Tibial nerve (tissue), 4 donors: ENCODE measurements at regions not wholly inside any gene's neighbourhood (a gene's known extent, or its start where the extent isn't known, plus 50 kb on each side); places are given as distances from the start of the nearest gene placed in this dataset.

Experiments
- EP300 ChIP-seq, 2 donors: sonication (generic); formaldehyde crosslinking; IDR thresholded peaks; one replicate each; pipeline ENCODE4 v1.6.1; 2017; ENCODE audit warnings: antibody characterized with exemption in 2 of 2, mild to moderate bottlenecking in 1 of 2
- POLR2A ChIP-seq, 2 donors: fragments of 450-650 bp; IDR thresholded peaks; one replicate each; pipeline ENCODE4 v1.6.1; 2017; ENCODE audit warnings: antibody characterized with exemption in 2 of 2, mild to moderate bottlenecking in 2 of 2, moderate library complexity in 2 of 2
- TF ChIP-seq, protein P1 (sequence below), 5 experiments: fragments of 200-600 bp in 3 of 5; fragments of 450-650 bp in 2 of 5; sonication (generic) in 3 of 5; IDR thresholded peaks; one replicate each; pipeline ENCODE4 v1.5.1; 2016 to 2019; ENCODE audit warnings: antibody characterized with exemption in 5 of 5, mild to moderate bottlenecking in 3 of 5, moderate library complexity in 2 of 5

DNA sequence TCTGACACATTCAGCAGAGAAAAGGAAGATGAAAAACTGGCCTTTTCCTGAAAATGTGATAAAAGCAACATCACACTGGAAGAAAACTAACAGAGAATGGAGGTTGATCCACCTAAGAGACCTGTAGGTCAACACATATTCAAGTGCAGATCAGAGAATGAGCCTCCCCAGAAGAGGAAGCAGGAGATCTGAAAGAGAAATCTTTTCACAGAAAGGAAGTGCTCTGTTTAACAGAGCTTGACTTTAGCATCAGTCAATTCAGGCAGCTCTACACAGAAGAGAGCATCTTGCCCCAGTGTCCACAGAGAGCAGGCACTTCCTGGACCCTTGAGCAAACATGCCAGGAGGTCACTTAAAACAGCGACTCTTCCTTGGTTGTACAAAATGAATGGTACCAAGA lies 655.4 kb upstream of the GBE1 start:
- TF ChIP-seq, protein P1, sequence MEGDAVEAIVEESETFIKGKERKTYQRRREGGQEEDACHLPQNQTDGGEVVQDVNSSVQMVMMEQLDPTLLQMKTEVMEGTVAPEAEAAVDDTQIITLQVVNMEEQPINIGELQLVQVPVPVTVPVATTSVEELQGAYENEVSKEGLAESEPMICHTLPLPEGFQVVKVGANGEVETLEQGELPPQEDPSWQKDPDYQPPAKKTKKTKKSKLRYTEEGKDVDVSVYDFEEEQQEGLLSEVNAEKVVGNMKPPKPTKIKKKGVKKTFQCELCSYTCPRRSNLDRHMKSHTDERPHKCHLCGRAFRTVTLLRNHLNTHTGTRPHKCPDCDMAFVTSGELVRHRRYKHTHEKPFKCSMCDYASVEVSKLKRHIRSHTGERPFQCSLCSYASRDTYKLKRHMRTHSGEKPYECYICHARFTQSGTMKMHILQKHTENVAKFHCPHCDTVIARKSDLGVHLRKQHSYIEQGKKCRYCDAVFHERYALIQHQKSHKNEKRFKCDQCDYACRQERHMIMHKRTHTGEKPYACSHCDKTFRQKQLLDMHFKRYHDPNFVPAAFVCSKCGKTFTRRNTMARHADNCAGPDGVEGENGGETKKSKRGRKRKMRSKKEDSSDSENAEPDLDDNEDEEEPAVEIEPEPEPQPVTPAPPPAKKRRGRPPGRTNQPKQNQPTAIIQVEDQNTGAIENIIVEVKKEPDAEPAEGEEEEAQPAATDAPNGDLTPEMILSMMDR (IDR thresholded peaks at IDR 0.05), result no peak
- TF ChIP-seq POLR2A (IDR thresholded peaks at IDR 0.05), result no peak
- no peak for TF ChIP-seq EP300 (IDR thresholded peaks at IDR 0.05)
